ENCODE measurements at regions not wholly inside any gene's neighbourhood (a gene's known extent, or its start where the extent isn't known, plus 50 kb on each side); places are given as distances from the start of the nearest gene placed in this dataset.
"Not testable (repeated sequence)": the region's sequence is repeated elsewhere in the genome, so short reads cannot be mapped to it uniquely, and the experiment has no call there.

- DNase-seq = no peak
Measured at GRCh38 chr7:159209429-159209828, 64.8 kb upstream of the VIPR2 start.

GRCh38 chr7:159207951-159208350 lies 63.3 kb upstream of the VIPR2 start:
- no peak for DNase-seq

- no peak for DNase-seq
Measured at GRCh38 chr7:159207393-159207792, 62.7 kb upstream of the VIPR2 start.

- no peak for DNase-seq
Measured at GRCh38 chr7:159205833-159206232, 61.2 kb upstream of the VIPR2 start.

GRCh38 chr7:159204664-159205063 lies 60.0 kb upstream of the VIPR2 start:
- DNase-seq = no peak

- DNase-seq = not testable (repeated sequence)
Measured at GRCh38 chr7:159203253-159203652, 58.6 kb upstream of the VIPR2 start.

GRCh38 chr7:159201722-159202330 lies 57.2 kb upstream of the VIPR2 start:
- no peak for DNase-seq

GRCh38 chr7:159200421-159200820 lies 55.8 kb upstream of the VIPR2 start:
- DNase-seq = no peak

- no peak for DNase-seq
Measured at GRCh38 chr7:159198016-159198724, 53.5 kb upstream of the VIPR2 start.

- no peak for DNase-seq
Measured at GRCh38 chr7:159197066-159197975, 52.7 kb upstream of the VIPR2 start.

- no peak for DNase-seq
Measured at GRCh38 chr7:159196584-159196983, 51.9 kb upstream of the VIPR2 start.

GRCh38 chr7:159195946-159196345 lies 51.3 kb upstream of the VIPR2 start:
- peak in 1 of 3 donors; percentile 50 for DNase-seq

Data from muscle of back (tissue), 3 donors.